Retinal pigment epithelial cell (primary cell): ENCODE measurements at regions not wholly inside any gene's neighbourhood (a gene's known extent, or its start where the extent isn't known, plus 50 kb on each side); places are given as distances from the start of the nearest gene placed in this dataset.

Experiments
- DNase-seq: peaks from one replicate; pipeline ENCODE4 v3.0.0-alpha.2; 2010; ENCODE audit warnings: low read depth
- H3K4me3 ChIP-seq: 2 replicates; pipeline ENCODE4 v1.5.1; 2011; ENCODE audit warnings: mild to moderate bottlenecking, low read length, control low read depth, moderate library complexity
- CTCF ChIP-seq: conservative IDR thresholded peaks from 2 replicates; pipeline ENCODE4 v1.5.1; 2011; ENCODE audit warnings: low read depth, low read length, control low read depth, inconsistent platforms

DNA sequence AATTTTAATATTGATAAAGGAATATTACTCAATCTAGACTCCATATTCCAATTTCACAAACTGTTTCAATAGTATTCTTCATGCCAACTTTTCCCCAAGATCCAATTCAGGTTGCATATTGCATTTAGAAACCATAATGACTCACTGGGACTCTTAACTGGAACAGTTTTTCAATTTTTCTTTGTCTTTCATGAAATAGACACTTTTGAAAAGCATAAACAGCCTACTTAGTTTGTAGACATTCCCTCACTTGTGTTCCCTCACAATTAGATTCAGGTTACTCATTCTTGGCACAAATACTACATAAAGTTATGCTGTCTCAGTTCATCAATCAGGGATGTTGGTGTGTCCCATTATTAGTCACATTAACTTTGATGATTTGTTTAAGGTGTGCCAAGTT lies 1768.4 kb upstream of the PIK3C3 start:
- TF ChIP-seq CTCF = no peak
- no peak overlapping the region for H3K4me3 ChIP-seq
- DNase-seq = peak; percentile 13

GRCh38 chr18:40179729-40180461 lies 1775.1 kb upstream of the PIK3C3 start:
- TF ChIP-seq CTCF = no peak
- no peak overlapping the region for H3K4me3 ChIP-seq
- no peak for DNase-seq

- H3K4me3 ChIP-seq = no peak overlapping the region
- TF ChIP-seq CTCF = no peak
- DNase-seq = no peak
Observed at GRCh38 chr18:40168026-40168425, 1787.0 kb upstream of the PIK3C3 start.

DNA sequence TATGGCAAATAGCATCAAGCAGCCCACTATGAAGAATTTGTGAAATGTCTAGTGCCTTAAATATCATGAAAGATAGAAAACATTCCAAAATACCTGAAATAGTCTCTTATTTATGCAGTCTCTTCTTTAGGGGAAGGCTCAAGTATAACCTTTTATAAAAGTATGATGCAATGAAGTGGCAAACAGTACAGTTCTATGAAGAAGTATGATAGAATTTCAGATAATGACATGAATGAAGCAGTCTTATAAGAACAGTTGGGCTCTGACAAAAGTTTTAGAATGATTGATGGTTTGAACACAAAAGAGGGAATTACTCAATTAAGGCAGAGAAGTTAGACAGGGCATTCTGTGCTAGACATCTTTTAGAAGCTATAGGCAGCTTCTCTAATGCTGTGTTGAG lies 1791.8 kb upstream of the PIK3C3 start:
- H3K4me3 ChIP-seq = no peak overlapping the region
- no peak for TF ChIP-seq CTCF

DNA sequence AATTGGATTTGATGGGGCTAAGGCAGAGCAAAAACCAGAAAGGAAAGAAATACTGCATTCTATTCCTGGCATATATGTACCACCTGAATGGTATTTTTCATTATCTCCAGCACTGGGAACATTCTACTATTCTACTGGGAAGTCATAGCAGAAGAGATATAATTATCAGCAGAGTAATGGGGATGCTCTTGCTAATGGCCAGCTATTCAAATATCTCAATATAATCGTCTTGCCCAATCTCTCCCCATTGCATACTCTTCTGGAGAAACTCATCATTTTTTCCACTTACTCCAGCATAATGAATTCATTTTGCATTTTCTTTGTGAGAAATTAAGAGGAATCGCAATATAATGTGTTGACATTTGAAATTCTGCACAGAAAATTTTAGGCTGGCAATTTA lies 1794.7 kb upstream of the PIK3C3 start:
- DNase-seq = no peak
- no peak for TF ChIP-seq CTCF
- no peak overlapping the region for H3K4me3 ChIP-seq

More for the DNA sequence above, 1791.8 kb upstream of the PIK3C3 start:
- DNase-seq = no peak

- peak; percentile 79 for TF ChIP-seq CTCF
- no peak overlapping the region for H3K4me3 ChIP-seq
- DNase-seq = peak; percentile 14
Observed at GRCh38 chr18:40159141-40160017, 1795.7 kb upstream of the PIK3C3 start.
